ENCODE measurements at regions not wholly inside any gene's neighbourhood (a gene's known extent, or its start where the extent isn't known, plus 50 kb on each side); places are given as distances from the start of the nearest gene placed in this dataset.
"Not testable (repeated sequence)": the region's sequence is repeated elsewhere in the genome, so short reads cannot be mapped to it uniquely, and the experiment has no call there.

- no peak for DNase-seq
Observed at GRCh38 chr21:22311741-22312462, 1313.7 kb downstream of the NCAM2 start.

- DNase-seq: no peak
Observed at GRCh38 chr21:22314963-22315362, 1316.8 kb downstream of the NCAM2 start.

GRCh38 chr21:22319435-22319834 lies 1321.2 kb downstream of the NCAM2 start:
- no peak for DNase-seq

GRCh38 chr21:22342889-22343288 lies 1344.7 kb downstream of the NCAM2 start:
- no peak for DNase-seq

GRCh38 chr21:22343303-22343702 lies 1345.1 kb downstream of the NCAM2 start:
- DNase-seq: no peak

GRCh38 chr21:22343721-22344120 lies 1345.5 kb downstream of the NCAM2 start:
- DNase-seq: no peak

- DNase-seq: no peak
Observed at GRCh38 chr21:22345624-22346023, 1347.4 kb downstream of the NCAM2 start.

GRCh38 chr21:22346576-22346975 lies 1348.4 kb downstream of the NCAM2 start:
- DNase-seq: no peak

GRCh38 chr21:22351076-22351475 lies 1352.9 kb downstream of the NCAM2 start:
- no peak for DNase-seq

- no peak for DNase-seq
Observed at GRCh38 chr21:22352088-22352487, 1353.9 kb downstream of the NCAM2 start.

GRCh38 chr21:22355949-22356348 lies 1357.7 kb downstream of the NCAM2 start:
- no peak for DNase-seq

GRCh38 chr21:22356663-22357062 lies 1358.5 kb downstream of the NCAM2 start:
- no peak for DNase-seq

GRCh38 chr21:22359599-22359998 lies 1361.4 kb downstream of the NCAM2 start:
- DNase-seq: not testable (repeated sequence)

GRCh38 chr21:22363504-22363903 lies 1365.3 kb downstream of the NCAM2 start:
- DNase-seq: no peak

- no peak for DNase-seq
Observed at GRCh38 chr21:22364163-22364562, 1366.0 kb downstream of the NCAM2 start.

GRCh38 chr21:22374218-22374969 lies 1376.2 kb downstream of the NCAM2 start:
- DNase-seq: no peak

GRCh38 chr21:22377795-22378194 lies 1379.6 kb downstream of the NCAM2 start:
- DNase-seq: not testable (repeated sequence)

- DNase-seq: no peak
Observed at GRCh38 chr21:22393324-22393723, 1395.1 kb downstream of the NCAM2 start.

- DNase-seq: no peak
Observed at GRCh38 chr21:22395965-22396364, 1397.8 kb downstream of the NCAM2 start.

GRCh38 chr21:22399681-22400514 lies 1401.7 kb downstream of the NCAM2 start:
- no peak for DNase-seq

- DNase-seq: no peak
Observed at GRCh38 chr21:22409571-22409970, 1411.4 kb downstream of the NCAM2 start.

- no peak for DNase-seq
Observed at GRCh38 chr21:22416555-22416954, 1418.3 kb downstream of the NCAM2 start.

- no peak for DNase-seq
Observed at GRCh38 chr21:22421416-22422180, 1423.4 kb downstream of the NCAM2 start.
